ENCODE measurements at regions not wholly inside any gene's neighbourhood (a gene's known extent, or its start where the extent isn't known, plus 50 kb on each side); places are given as distances from the start of the nearest gene placed in this dataset.

GRCh38 chr6:144585217-144585814 lies 300.2 kb downstream of the UTRN start:
- H3K79me2 ChIP-seq (ENCODE audit: control insufficient read depth, insufficient read depth, low read length, unreplicated experiment): no peaks in the 10 kb centered on the region
- no peak overlapping the region for H2AFZ ChIP-seq (ENCODE audit: low read length, unreplicated experiment)
- H3K27me3 ChIP-seq (ENCODE audit: insufficient read depth, low read length): no peaks in the 10 kb centered on the region
- no peaks in the 10 kb centered on the region for H3K36me3 ChIP-seq (ENCODE audit: insufficient read depth, low read length)
- no peak overlapping the region for H3K27ac ChIP-seq (ENCODE audit: low read depth, low read length)
- H3K4me3 ChIP-seq (ENCODE audit: low read depth, low read length): no peak overlapping the region
- H3K4me1 ChIP-seq (ENCODE audit: control insufficient read depth, insufficient read depth, low read length, unreplicated experiment): peaks cover 15% of the 10 kb centered on the region

- H3K27ac ChIP-seq (ENCODE audit: low read depth, low read length): no peak overlapping the region
- H3K27me3 ChIP-seq (ENCODE audit: insufficient read depth, low read length): no peaks in the 10 kb centered on the region
- H3K36me3 ChIP-seq (ENCODE audit: insufficient read depth, low read length): no peaks in the 10 kb centered on the region
- peaks cover 13% of the 10 kb centered on the region for H3K4me1 ChIP-seq (ENCODE audit: control insufficient read depth, insufficient read depth, low read length, unreplicated experiment)
- no peaks in the 10 kb centered on the region for H3K79me2 ChIP-seq (ENCODE audit: control insufficient read depth, insufficient read depth, low read length, unreplicated experiment)
- no peak overlapping the region for H2AFZ ChIP-seq (ENCODE audit: low read length, unreplicated experiment)
- no peak overlapping the region for H3K4me3 ChIP-seq (ENCODE audit: low read depth, low read length)
Measured at GRCh38 chr6:144586986-144587385, 301.9 kb downstream of the UTRN start.

GRCh38 chr6:144588697-144589325 lies 303.7 kb downstream of the UTRN start:
- Histone ChIP-seq H3K4me1 (ENCODE audit: control insufficient read depth, insufficient read depth, low read length, unreplicated experiment) (no peaks in the 10 kb centered on the region), H3K4me3 (ENCODE audit: low read depth, low read length) (no peak overlapping the region), H3K36me3 (ENCODE audit: insufficient read depth, low read length) (peaks cover 5% of the 10 kb centered on the region; the same call in 1 of the 2 replicates), H2AFZ (ENCODE audit: low read length, unreplicated experiment) (no peak overlapping the region), H3K79me2 (ENCODE audit: control insufficient read depth, insufficient read depth, low read length, unreplicated experiment) (no peaks in the 10 kb centered on the region), H3K27ac (ENCODE audit: low read depth, low read length) (no peak overlapping the region), H3K27me3 (ENCODE audit: insufficient read depth, low read length) (no peaks in the 10 kb centered on the region)

GRCh38 chr6:144590532-144590931 lies 305.4 kb downstream of the UTRN start:
- H3K36me3 ChIP-seq (ENCODE audit: insufficient read depth, low read length): peaks cover 5% of the 10 kb centered on the region; the same call in 1 of the 2 replicates
- no peaks in the 10 kb centered on the region for H3K4me1 ChIP-seq (ENCODE audit: control insufficient read depth, insufficient read depth, low read length, unreplicated experiment)

GRCh38 chr6:144593392-144593791 lies 308.3 kb downstream of the UTRN start:
- Histone ChIP-seq H3K79me2 (ENCODE audit: control insufficient read depth, insufficient read depth, low read length, unreplicated experiment) (no peaks in the 10 kb centered on the region), H3K4me3 (ENCODE audit: low read depth, low read length) (no peak overlapping the region), H2AFZ (ENCODE audit: low read length, unreplicated experiment) (no peak overlapping the region), H3K27me3 (ENCODE audit: insufficient read depth, low read length) (no peaks in the 10 kb centered on the region), H3K36me3 (ENCODE audit: insufficient read depth, low read length) (peaks cover 5% of the 10 kb centered on the region; the same call in 1 of the 2 replicates), H3K4me1 (ENCODE audit: control insufficient read depth, insufficient read depth, low read length, unreplicated experiment) (no peaks in the 10 kb centered on the region), H3K27ac (ENCODE audit: low read depth, low read length) (no peak overlapping the region)

More at GRCh38 chr6:144590532-144590931, 305.4 kb downstream of the UTRN start:
- Histone ChIP-seq H3K27ac (ENCODE audit: low read depth, low read length) (no peak overlapping the region), H3K4me3 (ENCODE audit: low read depth, low read length) (no peak overlapping the region), H2AFZ (ENCODE audit: low read length, unreplicated experiment) (no peak overlapping the region), H3K79me2 (ENCODE audit: control insufficient read depth, insufficient read depth, low read length, unreplicated experiment) (no peaks in the 10 kb centered on the region), H3K27me3 (ENCODE audit: insufficient read depth, low read length) (no peaks in the 10 kb centered on the region)

GRCh38 chr6:144594585-144594984 lies 309.4 kb downstream of the UTRN start:
- Histone ChIP-seq H3K4me1 (ENCODE audit: control insufficient read depth, insufficient read depth, low read length, unreplicated experiment) (no peaks in the 10 kb centered on the region), H3K27ac (ENCODE audit: low read depth, low read length) (no peak overlapping the region), H3K27me3 (ENCODE audit: insufficient read depth, low read length) (no peaks in the 10 kb centered on the region), H3K36me3 (ENCODE audit: insufficient read depth, low read length) (peaks cover 8% of the 10 kb centered on the region; the same call in 1 of the 2 replicates), H3K79me2 (ENCODE audit: control insufficient read depth, insufficient read depth, low read length, unreplicated experiment) (no peaks in the 10 kb centered on the region), H2AFZ (ENCODE audit: low read length, unreplicated experiment) (no peak overlapping the region), H3K4me3 (ENCODE audit: low read depth, low read length) (no peak overlapping the region)

GRCh38 chr6:144595266-144595665 lies 310.1 kb downstream of the UTRN start:
- H3K79me2 ChIP-seq (ENCODE audit: control insufficient read depth, insufficient read depth, low read length, unreplicated experiment): no peaks in the 10 kb centered on the region
- H3K4me1 ChIP-seq (ENCODE audit: control insufficient read depth, insufficient read depth, low read length, unreplicated experiment): no peaks in the 10 kb centered on the region
- no peak overlapping the region for H3K27ac ChIP-seq (ENCODE audit: low read depth, low read length)
- H3K27me3 ChIP-seq (ENCODE audit: insufficient read depth, low read length): no peaks in the 10 kb centered on the region
- no peak overlapping the region for H3K4me3 ChIP-seq (ENCODE audit: low read depth, low read length)
- H2AFZ ChIP-seq (ENCODE audit: low read length, unreplicated experiment): no peak overlapping the region
- H3K36me3 ChIP-seq (ENCODE audit: insufficient read depth, low read length): peaks cover 10% of the 10 kb centered on the region; the same call in 1 of the 2 replicates

- no peaks in the 10 kb centered on the region for H3K27me3 ChIP-seq (ENCODE audit: insufficient read depth, low read length)
- H3K4me3 ChIP-seq (ENCODE audit: low read depth, low read length): no peak overlapping the region
- H3K79me2 ChIP-seq (ENCODE audit: control insufficient read depth, insufficient read depth, low read length, unreplicated experiment): no peaks in the 10 kb centered on the region
- H3K36me3 ChIP-seq (ENCODE audit: insufficient read depth, low read length): peaks cover 10% of the 10 kb centered on the region
- no peak overlapping the region for H2AFZ ChIP-seq (ENCODE audit: low read length, unreplicated experiment)
- no peak overlapping the region for H3K27ac ChIP-seq (ENCODE audit: low read depth, low read length)
- H3K4me1 ChIP-seq (ENCODE audit: control insufficient read depth, insufficient read depth, low read length, unreplicated experiment): no peaks in the 10 kb centered on the region
Measured at GRCh38 chr6:144597511-144597910, 312.4 kb downstream of the UTRN start.

- H3K79me2 ChIP-seq (ENCODE audit: control insufficient read depth, insufficient read depth, low read length, unreplicated experiment): no peaks in the 10 kb centered on the region
- no peak overlapping the region for H3K27ac ChIP-seq (ENCODE audit: low read depth, low read length)
- no peaks in the 10 kb centered on the region for H3K4me1 ChIP-seq (ENCODE audit: control insufficient read depth, insufficient read depth, low read length, unreplicated experiment)
- H3K27me3 ChIP-seq (ENCODE audit: insufficient read depth, low read length): no peaks in the 10 kb centered on the region
- H3K36me3 ChIP-seq (ENCODE audit: insufficient read depth, low read length): peaks cover 5% of the 10 kb centered on the region; the same call in 1 of the 2 replicates
- H3K4me3 ChIP-seq (ENCODE audit: low read depth, low read length): no peak overlapping the region
- no peak overlapping the region for H2AFZ ChIP-seq (ENCODE audit: low read length, unreplicated experiment)
Measured at GRCh38 chr6:144599615-144600014, 314.5 kb downstream of the UTRN start.

- Histone ChIP-seq H3K4me3 (ENCODE audit: low read depth, low read length) (no peak overlapping the region), H3K36me3 (ENCODE audit: insufficient read depth, low read length) (peaks cover 5% of the 10 kb centered on the region; the same call in 1 of the 2 replicates), H3K27ac (ENCODE audit: low read depth, low read length) (no peak overlapping the region), H3K4me1 (ENCODE audit: control insufficient read depth, insufficient read depth, low read length, unreplicated experiment) (no peaks in the 10 kb centered on the region), H2AFZ (ENCODE audit: low read length, unreplicated experiment) (no peak overlapping the region), H3K27me3 (ENCODE audit: insufficient read depth, low read length) (no peaks in the 10 kb centered on the region), H3K79me2 (ENCODE audit: control insufficient read depth, insufficient read depth, low read length, unreplicated experiment) (no peaks in the 10 kb centered on the region)
Measured at GRCh38 chr6:144601221-144601620, 316.1 kb downstream of the UTRN start.

Data from ACC112 (cell line).